Loucy (cell line): ENCODE measurements at regions not wholly inside any gene's neighbourhood (a gene's known extent, or its start where the extent isn't known, plus 50 kb on each side); places are given as distances from the start of the nearest gene placed in this dataset.

ENCODE experiments used
- CTCF ChIP-seq: fragments of 200-600 bp; sonication (generic); conservative IDR thresholded peaks from 2 replicates; pipeline ENCODE4 v1.5.1; 2014; ENCODE audit warnings: mild to moderate bottlenecking, antibody characterized with exemption, low read length
- EZH2phosphoT487 ChIP-seq: fragments of 200-600 bp; IDR thresholded peaks from 2 replicates; pipeline ENCODE4 v1.6.1; 2018; ENCODE audit warnings: antibody characterized with exemption, mild to moderate bottlenecking, moderate library complexity, borderline replicate concordance

GRCh38 chr6:105862936-105863607 is 223.1 kb upstream of the PRDM1 start:
- TF ChIP-seq CTCF (no peak), EZH2phosphoT487 (no peak)
